ENCODE measurements at regions not wholly inside any gene's neighbourhood (a gene's known extent, or its start where the extent isn't known, plus 50 kb on each side); places are given as distances from the start of the nearest gene placed in this dataset.

- no peak for DNase-seq
Measured at GRCh38 chr3:180534828-180535227, 67.1 kb upstream of the TTC14 start.

- DNase-seq, result no peak
Measured at GRCh38 chr3:180538493-180538892, 63.5 kb upstream of the TTC14 start.

- no peak for DNase-seq
Measured at GRCh38 chr3:180543877-180544276, 58.1 kb upstream of the TTC14 start.

- no peak for DNase-seq
Measured at GRCh38 chr3:180546863-180547262, 55.1 kb upstream of the TTC14 start.

GRCh38 chr3:180548050-180548449 lies 53.9 kb upstream of the TTC14 start:
- DNase-seq, result no peak

All from muscle of back (tissue), 3 donors.